ENCODE measurements at regions not wholly inside any gene's neighbourhood (a gene's known extent, or its start where the extent isn't known, plus 50 kb on each side); places are given as distances from the start of the nearest gene placed in this dataset.

DNA sequence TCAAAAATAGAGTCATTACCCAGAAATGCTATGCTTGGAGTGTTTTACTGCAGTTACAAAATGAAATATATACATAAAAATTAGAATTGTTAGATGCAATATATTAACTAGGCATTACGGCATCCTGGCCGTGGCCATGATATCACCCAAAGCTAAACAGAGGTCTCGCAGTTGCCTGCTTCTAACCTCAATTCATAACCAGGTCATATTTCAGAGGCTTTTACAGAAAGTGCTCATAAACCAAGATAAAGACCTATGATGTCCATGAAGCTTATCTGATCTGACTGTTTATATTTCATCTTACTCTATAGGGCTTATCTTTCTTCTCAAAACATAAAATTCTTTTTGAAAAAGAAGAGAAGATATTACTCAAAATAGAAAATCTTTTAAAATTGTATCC lies 664.5 kb upstream of the SALL1 start:
- TF ChIP-seq, protein P1, sequence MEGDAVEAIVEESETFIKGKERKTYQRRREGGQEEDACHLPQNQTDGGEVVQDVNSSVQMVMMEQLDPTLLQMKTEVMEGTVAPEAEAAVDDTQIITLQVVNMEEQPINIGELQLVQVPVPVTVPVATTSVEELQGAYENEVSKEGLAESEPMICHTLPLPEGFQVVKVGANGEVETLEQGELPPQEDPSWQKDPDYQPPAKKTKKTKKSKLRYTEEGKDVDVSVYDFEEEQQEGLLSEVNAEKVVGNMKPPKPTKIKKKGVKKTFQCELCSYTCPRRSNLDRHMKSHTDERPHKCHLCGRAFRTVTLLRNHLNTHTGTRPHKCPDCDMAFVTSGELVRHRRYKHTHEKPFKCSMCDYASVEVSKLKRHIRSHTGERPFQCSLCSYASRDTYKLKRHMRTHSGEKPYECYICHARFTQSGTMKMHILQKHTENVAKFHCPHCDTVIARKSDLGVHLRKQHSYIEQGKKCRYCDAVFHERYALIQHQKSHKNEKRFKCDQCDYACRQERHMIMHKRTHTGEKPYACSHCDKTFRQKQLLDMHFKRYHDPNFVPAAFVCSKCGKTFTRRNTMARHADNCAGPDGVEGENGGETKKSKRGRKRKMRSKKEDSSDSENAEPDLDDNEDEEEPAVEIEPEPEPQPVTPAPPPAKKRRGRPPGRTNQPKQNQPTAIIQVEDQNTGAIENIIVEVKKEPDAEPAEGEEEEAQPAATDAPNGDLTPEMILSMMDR (IDR thresholded peaks at IDR 0.05; ENCODE audit: extremely low read depth in 1 of 2, insufficient read depth in 1 of 2, low read depth in 1 of 2, low read length in 2 of 2): no peak
- TF ChIP-seq EZH2 (IDR thresholded peaks at IDR 0.05; ENCODE audit: borderline replicate concordance, low read depth, low read length, severe bottlenecking): no peak
- no peak for TF ChIP-seq POLR2AphosphoS5 (IDR thresholded peaks at IDR 0.05; ENCODE audit: insufficient read depth, low read depth, low read length)
- no peak for TF ChIP-seq GATA2 (IDR thresholded peaks at IDR 0.05; ENCODE audit: insufficient read depth, insufficient read length, low read depth, low read length)
- no peak for TF ChIP-seq POLR2A (IDR thresholded peaks at IDR 0.05; ENCODE audit: low read depth, low read length)

All from endothelial cell of umbilical vein (primary cell).